AG09319 (cell line): ENCODE measurements at regions not wholly inside any gene's neighbourhood (a gene's known extent, or its start where the extent isn't known, plus 50 kb on each side); places are given as distances from the start of the nearest gene placed in this dataset.

Experiments used
- DNase-seq: peaks from one replicate; pipeline ENCODE4 v3.0.0-alpha.2; 2010; ENCODE audit warnings: low read depth; ENCODE audit errors: extremely low read depth
- TF ChIP-seq, protein P1 (sequence below): IDR thresholded peaks from 2 replicates; pipeline ENCODE4 v1.5.1; 2011; ENCODE audit warnings: low read depth, mild to moderate bottlenecking, inconsistent platforms, low read length, moderate library complexity

DNA sequence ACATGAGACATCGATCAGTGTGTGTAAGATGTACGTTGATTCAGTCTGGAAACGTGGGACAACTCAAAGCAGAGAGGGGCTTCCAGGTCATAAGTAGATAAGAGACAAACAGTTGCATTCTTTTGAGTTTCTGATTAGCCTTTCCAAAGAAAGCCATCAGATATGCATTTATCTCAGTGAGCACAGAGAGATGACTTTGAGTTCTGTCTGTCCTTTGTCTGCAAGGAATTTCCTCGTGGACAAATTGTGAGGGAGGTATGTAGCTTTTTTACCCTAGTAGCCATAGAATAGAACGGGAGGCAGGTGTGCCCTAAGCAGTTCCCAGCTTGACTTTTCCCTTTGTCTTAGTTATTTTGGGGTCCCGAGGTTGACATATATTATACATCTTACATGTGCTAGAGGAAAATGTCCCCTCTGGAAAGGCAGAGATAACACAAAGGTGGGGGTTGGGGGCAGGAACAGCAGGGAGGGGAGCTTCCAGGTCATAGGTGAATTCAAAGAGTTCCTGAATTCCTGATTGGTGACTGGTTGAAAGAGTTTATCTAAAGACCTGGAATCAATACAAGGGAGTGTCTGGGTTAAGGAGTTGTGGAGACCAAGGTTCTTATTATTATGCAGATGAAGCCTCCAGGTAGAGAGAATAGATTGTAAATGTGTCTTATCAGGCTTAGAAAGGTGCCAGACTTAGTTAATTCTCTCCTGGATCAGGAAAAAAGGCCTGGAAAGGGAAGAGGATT lies 237.0 kb downstream of the NFATC2 start:
- TF ChIP-seq, protein P1, sequence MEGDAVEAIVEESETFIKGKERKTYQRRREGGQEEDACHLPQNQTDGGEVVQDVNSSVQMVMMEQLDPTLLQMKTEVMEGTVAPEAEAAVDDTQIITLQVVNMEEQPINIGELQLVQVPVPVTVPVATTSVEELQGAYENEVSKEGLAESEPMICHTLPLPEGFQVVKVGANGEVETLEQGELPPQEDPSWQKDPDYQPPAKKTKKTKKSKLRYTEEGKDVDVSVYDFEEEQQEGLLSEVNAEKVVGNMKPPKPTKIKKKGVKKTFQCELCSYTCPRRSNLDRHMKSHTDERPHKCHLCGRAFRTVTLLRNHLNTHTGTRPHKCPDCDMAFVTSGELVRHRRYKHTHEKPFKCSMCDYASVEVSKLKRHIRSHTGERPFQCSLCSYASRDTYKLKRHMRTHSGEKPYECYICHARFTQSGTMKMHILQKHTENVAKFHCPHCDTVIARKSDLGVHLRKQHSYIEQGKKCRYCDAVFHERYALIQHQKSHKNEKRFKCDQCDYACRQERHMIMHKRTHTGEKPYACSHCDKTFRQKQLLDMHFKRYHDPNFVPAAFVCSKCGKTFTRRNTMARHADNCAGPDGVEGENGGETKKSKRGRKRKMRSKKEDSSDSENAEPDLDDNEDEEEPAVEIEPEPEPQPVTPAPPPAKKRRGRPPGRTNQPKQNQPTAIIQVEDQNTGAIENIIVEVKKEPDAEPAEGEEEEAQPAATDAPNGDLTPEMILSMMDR: no peak
- DNase-seq: no peak

DNA sequence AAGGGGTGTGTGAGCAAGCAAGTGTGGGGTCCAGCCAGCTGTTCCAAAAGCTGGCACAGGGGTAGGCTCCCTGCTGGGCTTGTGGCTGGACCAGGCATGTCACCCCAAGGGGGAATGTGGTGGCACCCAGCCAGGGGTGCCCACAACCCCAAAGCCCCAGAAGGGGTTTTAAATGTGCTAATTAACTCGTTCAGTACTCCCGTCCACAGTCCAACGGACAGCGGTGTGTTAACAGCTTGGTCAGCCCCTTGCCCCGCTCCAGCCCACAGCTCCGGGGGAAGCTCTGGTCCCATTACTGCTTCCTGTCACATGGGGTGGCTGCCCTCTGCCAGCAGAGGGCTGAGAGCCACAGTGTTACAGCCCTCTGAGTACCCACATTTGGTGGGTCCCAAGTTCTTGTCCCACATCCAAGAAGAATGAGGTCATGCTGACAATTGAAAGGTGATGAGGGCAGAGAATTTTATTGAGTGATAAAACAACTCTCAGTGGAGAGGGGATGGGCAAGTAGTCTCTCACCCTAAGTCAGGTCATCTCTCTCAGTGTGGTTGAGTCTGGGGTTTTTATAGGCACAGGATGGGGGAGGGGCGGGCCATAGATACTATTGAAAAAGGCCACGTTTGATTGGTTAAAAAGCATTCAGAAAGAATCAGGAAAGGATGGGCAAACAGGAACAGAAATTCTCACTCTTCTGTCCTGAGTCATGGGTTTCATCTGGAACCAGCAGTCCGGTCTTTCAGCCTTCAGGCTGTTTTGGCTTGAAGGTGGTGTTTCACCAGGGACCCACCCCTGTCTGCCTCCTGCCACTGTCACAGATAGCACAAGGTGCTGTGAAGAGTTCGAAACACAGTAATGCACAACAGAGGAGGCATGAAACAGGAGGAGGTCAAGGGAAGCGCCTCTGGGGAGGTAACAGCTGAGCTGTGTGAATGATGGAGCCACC lies 238.5 kb downstream of the NFATC2 start:
- TF ChIP-seq, protein P1: no peak
- no peak for DNase-seq

DNA sequence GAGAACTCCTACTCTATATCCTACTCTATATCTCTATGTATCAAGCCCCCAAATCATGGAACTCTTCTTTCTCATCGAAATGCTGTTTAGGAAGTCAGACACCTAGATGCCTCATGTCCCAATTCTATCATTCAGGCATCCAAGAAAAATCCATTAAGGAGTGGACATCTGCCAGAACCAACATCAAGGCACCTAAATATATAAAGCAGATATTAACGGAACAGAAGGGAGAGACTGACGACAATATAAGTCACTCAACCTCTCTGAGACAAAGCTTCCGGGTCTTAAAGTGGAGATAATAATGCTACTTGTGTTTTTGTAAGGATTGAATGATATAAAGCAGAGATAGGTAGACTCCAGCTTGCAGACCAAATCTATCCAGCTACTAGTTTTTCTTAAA lies 241.5 kb downstream of the NFATC2 start:
- TF ChIP-seq, protein P1: no peak
- DNase-seq: no peak

DNA sequence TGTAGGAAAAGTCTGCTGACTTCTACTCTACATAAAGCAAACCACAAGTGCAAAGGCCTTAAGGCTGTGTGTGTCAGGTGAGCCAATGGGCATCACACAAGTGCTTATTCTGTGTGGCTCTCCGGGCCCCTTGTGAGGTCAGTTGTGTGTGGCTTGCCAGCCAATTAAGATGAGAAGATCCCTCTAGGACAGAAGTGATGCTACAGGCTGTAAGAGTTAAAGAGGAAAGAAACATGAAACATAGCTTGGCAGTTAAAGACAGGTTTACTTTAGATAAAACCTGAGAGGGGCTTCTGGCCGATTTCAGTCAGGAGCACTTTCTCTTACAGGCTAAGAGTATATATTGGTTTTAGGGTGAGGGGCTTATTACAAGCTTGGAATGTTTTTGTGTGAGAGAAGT lies 242.4 kb downstream of the NFATC2 start:
- no peak for DNase-seq
- TF ChIP-seq, protein P1: no peak

DNA sequence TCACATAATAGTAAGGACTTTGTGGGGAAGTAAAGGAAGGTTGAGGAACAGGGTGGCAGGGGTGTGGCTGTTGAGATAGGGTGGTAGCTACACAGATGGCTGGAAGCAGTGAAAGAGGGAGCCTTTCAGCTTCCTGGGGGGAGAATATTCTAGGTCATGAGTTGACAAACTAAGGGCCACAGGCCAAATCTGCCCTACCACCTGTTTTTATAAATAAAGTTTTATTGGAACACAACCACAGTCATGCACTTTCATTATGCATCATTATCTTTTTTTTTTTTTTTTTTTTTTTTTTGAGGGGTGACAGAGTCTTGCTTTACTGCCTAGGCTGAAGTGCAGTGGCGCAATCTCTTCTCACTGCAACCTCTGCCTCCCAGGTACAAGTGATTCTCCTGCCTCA lies 243.1 kb downstream of the NFATC2 start:
- TF ChIP-seq, protein P1: no peak
- no peak for DNase-seq

DNA sequence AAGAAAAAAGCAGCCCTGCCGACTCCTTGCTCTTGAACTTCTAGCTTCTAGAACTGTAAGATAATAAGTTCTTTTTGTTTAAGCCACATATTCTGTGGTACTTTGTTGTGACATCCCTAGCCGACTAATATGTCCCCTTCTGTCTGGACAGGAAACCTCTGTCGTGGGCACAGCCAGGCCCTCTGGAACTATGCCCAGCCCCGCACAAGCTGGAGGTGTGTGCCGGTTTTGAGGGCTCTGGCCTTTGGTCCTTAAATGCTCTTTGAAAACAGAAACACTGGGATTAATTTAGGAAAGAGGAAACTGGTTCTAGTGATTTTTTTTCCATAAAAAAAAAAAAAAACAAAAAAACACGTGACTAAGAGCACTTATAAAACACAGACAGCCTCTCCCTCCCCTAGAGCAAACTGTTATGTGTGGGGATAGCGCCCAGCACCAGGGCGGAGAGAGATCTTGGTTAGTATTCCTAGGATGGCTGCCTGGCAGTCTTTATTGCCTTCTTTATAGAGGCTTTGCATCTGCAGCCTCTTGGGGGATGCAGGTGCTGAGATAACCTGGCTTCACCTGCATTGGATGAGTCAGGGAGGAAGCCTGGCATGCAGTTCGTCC lies 244.3 kb downstream of the NFATC2 start:
- DNase-seq: no peak
- TF ChIP-seq, protein P1: no peak
